ENCODE measurements at regions not wholly inside any gene's neighbourhood (a gene's known extent, or its start where the extent isn't known, plus 50 kb on each side); places are given as distances from the start of the nearest gene placed in this dataset.

DNA sequence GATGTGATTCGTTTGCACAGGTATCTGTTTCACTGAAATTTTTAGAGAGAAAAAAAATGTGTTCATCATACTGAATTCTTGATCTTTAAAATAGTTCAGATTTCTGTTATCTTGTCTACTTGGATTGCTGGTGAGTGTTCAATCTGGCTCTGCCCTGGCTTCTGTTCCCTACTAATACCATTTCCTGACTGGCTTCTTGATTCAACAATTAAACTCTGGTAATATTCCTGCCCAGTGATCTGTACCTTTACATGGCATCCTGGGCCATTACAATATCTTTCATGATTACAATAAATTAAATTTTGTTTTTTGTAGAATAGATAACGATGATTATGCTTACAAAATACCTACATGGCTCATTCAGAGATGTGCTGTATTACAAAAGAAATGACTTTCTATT, 1388.0 kb upstream of the TENM3 start:
- TF ChIP-seq CTCF (conservative IDR thresholded peaks at IDR 0.05; ENCODE audit: low read depth, low read length), result no peak
- TF ChIP-seq SMC3 (IDR thresholded peaks at IDR 0.05; ENCODE audit: low read depth, low read length), result no peak
- TF ChIP-seq MAFK (IDR thresholded peaks at IDR 0.05; ENCODE audit: low read depth, low read length), result no peak
- no peak for TF ChIP-seq FOS (IDR thresholded peaks at IDR 0.05; ENCODE audit: low read depth, low read length)
- TF ChIP-seq RAD21 (IDR thresholded peaks at IDR 0.05; ENCODE audit: low read length), result no peak
- no peak for TF ChIP-seq POLR2A (IDR thresholded peaks at IDR 0.05; ENCODE audit: low read depth, low read length)
- TF ChIP-seq RFX5 (IDR thresholded peaks at IDR 0.05; ENCODE audit: low read depth, low read length), result no peak
- no peak for TF ChIP-seq BHLHE40 (IDR thresholded peaks at IDR 0.05; ENCODE audit: low read depth, low read length)
- no peak for TF ChIP-seq CEBPB (IDR thresholded peaks at IDR 0.05; ENCODE audit: low read depth, low read length)
- no peak for TF ChIP-seq RCOR1 (IDR thresholded peaks at IDR 0.05; ENCODE audit: insufficient replicate concordance, low read length)
- TF ChIP-seq NFE2L2 (IDR thresholded peaks at IDR 0.05; ENCODE audit: low read depth, low read length), result no peak
- no peak for TF ChIP-seq CHD1 (IDR thresholded peaks at IDR 0.05; ENCODE audit: low read depth, low read length)
- no peak for TF ChIP-seq USF2 (IDR thresholded peaks at IDR 0.05; ENCODE audit: low read depth, low read length)
- TF ChIP-seq ELK1 (IDR thresholded peaks at IDR 0.05; ENCODE audit: borderline replicate concordance, low read depth, low read length), result no peak

Measured in IMR-90 (cell line).